ENCODE measurements at regions not wholly inside any gene's neighbourhood (a gene's known extent, or its start where the extent isn't known, plus 50 kb on each side); places are given as distances from the start of the nearest gene placed in this dataset.

DNA sequence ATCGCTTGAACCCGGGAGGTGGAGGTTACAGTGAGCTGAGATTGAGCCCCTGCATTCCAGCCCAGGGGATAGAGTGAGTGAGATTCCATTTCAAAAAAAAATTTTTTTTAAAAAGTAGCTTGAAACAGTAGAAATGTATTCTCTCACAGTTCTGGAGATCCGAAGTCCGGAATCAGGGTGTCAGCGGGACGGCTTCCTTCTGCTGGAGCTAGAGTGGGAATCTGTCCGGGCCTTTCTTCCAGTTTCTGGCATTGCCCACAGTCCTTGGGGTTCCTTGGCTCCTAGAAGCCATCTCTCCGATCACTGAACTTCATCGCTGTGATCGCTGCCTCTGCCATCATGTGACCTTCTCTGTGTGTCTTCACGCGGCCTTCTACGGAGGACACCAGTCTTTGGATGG, 181.2 kb upstream of the CIBAR2 start:
- no peak for DNase-seq (ENCODE audit: low spot score)

- no peak for DNase-seq (ENCODE audit: low spot score)
Measured at GRCh38 chr16:85293904-85294642, 181.8 kb upstream of the CIBAR2 start.

DNA sequence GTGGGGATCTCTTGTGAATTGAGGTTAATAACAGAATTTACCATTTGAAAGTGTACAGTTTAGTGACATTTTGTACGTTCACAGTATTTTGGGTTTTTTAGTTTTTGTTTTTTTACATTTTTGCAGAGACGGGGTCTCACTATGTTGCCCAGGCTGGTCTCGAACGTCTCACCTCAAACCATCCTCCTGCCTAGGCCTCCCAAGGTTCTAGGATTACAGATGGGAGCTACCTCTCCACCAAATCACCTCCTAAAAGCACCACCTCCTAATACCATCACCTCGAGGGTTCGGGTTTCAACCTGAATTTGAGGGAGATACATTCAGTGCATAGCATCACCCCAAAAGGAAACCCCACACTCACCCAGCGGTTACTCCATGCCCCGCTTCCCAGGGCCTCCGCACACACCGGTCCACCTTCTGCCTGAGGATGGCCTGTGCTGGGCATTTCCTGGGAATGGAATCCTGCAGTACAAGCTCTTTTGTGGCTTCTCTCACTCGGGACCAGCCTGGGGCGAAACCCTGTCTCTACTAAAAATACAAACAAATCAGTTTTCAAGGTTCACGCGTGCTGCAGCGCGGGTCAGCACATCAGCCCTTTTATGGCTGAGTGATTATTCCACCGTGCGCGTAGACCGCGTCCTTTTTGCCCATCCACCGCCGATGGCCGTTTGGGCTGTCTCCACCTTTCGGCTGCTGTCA, 182.7 kb upstream of the CIBAR2 start:
- no peak for DNase-seq (ENCODE audit: low spot score)

DNA sequence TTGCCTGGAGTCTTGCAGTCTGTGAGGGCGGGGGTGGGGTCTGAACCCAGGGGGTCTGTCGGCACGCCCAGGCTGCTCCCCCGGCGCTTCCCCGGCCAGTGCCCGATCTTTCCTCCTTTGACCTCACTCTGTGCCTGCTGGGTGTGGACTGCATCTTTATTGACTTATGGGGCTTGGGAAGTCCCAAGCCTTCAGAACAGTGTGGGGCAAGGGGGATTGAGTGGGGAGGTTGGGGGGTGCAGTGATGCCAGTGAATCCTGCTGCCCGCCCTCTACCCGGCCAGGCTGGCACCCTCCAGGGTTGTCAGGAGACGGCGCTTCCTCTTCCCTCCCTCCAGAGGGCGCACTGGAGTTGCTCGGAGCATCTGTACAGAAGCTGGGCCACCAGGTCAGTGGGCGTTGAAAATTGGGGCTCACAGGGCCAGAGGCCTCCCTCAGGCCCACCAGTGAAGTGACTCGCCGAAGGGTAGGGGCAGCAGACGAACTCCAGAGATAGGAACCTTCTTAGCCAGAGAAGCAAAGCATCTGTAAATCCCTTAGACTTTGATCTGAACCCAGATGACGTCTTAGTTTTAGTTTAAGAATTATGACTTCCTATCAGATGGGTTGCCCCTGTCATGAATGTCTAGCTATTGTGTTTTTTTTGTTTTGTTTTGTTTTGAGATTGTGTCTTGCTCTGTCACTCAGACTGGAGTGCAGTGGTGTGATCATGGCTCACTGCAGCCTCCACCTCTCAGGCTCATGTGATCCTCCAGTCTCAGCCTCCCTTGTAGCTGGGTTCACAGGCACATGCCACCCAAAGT, 184.8 kb upstream of the CIBAR2 start:
- DNase-seq (ENCODE audit: low spot score) = peak; percentile 76

DNA sequence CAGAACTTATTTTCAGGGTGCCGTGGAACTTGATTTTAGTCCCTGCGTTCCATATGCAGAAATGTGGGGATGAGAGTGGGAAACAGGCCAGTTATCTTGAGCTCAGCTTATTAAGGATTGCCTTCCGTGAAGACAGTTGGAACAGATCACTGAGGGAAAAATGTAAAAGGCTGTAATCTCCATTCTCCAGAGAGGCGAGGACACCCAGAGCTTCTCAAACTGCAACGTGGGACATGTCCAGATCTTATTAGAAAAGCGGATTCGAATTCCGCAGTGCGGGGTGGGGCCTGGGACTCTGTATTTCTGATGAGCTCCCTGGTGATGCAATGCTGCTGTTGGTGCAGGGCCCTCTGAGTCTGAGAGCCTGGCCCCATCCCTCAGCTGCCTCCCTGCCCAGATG, 185.6 kb upstream of the CIBAR2 start:
- no peak for DNase-seq (ENCODE audit: low spot score)

GRCh38 chr16:85300406-85300968, 188.2 kb upstream of the CIBAR2 start:
- no peak for DNase-seq (ENCODE audit: low spot score)

DNA sequence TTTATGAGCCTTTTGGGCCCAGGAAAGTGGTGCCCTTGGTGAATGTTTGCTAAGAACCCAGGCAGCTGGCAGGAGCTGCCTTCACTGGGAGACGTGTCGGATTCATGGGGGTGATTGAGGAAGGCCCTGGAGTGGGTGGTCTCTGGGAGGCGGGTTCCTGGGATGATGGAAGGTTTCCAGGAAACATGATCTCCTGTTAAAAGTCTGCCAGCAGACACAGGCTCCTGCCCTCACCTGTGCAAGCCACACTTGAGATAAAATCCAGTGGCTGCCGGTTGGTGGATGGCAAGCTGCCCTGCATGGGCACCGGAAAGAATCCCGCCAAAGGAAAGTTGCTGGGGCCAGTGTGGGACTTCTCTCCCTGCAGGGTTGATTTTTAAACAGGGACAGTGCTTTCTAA, 189.0 kb upstream of the CIBAR2 start:
- no peak for DNase-seq (ENCODE audit: low spot score)

- DNase-seq (ENCODE audit: low spot score) = peak; percentile 35
Measured at GRCh38 chr16:85302018-85302847, 190.0 kb upstream of the CIBAR2 start.

GRCh38 chr16:85302848-85303353, 190.6 kb upstream of the CIBAR2 start:
- no peak for DNase-seq (ENCODE audit: low spot score)

- DNase-seq (ENCODE audit: low spot score) = no peak
Measured at GRCh38 chr16:85303354-85303883, 191.1 kb upstream of the CIBAR2 start.

DNA sequence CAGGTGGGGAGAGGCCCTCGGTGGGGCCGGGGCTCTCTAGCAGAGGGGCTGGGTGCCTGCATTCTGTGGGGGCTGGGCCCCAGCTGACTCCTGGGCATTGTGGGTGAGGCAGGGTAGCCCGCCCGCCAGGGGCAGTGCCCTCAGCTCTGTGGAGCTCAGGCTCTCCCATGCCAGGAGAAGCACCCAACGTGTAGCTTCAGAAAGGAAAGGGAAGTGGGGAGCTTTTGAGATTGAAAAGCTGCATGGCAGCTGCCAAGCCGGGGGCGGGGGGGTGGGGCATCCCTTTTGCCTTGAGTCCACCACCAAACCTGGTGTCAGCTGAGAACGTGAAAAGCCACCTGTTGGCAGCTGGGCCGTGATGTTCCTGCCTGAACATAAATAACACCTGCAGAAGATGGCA, 192.1 kb upstream of the CIBAR2 start:
- DNase-seq (ENCODE audit: low spot score) = no peak

GRCh38 chr16:85306071-85306792, 194.0 kb upstream of the CIBAR2 start:
- DNase-seq (ENCODE audit: low spot score) = peak; percentile 90

- DNase-seq (ENCODE audit: low spot score) = no peak
Measured at GRCh38 chr16:85306793-85307551, 194.7 kb upstream of the CIBAR2 start.

DNA sequence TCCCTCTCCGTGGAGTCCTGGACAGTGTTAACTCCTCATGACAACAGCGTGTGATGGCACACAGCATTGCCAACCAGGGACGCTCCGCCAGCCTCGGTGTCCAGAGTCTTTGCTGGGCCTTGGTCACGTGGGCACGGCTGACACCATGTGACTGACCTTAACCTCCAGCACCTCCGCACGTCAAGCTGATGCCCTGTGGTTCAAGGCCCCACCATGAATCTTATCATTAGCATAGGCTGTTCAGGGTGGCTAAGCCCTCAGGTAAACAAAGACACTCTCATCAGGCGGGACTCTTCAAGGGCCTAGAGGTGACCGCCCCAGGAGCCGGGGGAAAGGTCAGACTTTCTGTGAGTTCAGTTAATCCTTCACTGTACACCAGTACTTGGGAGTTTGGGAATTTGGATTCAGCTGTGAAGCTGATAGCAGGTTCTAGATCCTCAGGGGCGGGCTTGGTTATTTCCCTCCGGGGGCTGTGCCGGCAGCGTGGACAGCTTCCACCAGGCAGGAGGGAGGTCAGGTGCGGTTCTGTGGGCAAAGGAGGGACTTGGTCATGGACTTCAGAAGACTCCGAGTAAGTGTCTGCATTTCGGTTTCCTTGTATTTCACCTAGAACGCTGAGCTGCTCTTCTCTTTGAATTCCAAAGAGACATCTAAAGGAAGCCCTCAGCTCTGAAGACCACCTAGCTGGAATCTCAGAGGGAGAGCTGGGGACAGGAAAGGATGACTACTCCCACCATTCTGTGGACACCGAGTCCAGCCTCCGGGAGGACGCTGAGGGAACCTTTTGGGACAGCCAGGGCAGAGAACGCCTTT, 195.5 kb upstream of the CIBAR2 start:
- no peak for DNase-seq (ENCODE audit: low spot score)

DNA sequence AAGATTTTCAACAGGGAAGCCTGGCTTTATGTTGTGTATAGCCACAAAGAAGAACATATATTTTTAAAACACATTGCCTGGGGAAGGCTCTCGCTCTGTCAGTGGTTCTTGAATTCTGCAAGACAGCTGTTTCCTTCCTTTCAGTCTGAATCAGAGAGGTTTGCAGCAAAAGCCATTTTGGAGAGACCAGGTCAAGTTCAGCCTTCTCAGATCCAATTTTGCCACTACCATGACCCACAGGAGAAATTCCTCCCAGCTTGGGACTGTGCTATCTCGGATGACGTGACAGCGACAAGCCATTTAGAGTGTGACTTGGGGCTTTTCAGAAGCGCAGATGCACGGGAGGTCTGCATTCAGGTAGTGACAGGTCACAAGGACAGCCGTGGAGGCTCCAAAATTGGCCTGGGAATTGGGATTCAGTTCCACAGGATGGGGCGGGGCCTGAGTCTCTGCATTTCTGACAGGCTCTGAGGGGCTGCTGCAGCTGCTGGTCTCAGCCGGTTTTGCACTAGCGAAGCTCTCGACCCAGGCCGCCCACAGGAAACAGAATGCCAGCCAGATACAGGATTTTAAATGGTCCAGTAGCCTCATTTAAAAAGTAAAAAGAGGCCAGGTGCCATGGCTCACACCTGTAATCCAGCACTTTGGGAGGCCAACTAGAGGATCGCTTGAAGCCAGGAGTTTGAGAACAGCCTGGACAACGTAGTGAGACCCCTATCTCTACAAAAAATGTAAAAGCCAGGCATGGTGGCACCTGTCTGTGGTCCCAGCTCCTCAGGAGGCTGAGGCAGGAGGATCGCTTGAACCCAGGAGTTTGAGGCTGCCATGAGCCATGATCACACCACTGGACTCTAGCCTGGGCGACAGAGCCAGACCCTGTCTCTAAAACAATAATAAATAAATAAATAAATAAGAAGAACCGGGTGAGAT, 196.6 kb upstream of the CIBAR2 start:
- no peak for DNase-seq (ENCODE audit: low spot score)

DNA sequence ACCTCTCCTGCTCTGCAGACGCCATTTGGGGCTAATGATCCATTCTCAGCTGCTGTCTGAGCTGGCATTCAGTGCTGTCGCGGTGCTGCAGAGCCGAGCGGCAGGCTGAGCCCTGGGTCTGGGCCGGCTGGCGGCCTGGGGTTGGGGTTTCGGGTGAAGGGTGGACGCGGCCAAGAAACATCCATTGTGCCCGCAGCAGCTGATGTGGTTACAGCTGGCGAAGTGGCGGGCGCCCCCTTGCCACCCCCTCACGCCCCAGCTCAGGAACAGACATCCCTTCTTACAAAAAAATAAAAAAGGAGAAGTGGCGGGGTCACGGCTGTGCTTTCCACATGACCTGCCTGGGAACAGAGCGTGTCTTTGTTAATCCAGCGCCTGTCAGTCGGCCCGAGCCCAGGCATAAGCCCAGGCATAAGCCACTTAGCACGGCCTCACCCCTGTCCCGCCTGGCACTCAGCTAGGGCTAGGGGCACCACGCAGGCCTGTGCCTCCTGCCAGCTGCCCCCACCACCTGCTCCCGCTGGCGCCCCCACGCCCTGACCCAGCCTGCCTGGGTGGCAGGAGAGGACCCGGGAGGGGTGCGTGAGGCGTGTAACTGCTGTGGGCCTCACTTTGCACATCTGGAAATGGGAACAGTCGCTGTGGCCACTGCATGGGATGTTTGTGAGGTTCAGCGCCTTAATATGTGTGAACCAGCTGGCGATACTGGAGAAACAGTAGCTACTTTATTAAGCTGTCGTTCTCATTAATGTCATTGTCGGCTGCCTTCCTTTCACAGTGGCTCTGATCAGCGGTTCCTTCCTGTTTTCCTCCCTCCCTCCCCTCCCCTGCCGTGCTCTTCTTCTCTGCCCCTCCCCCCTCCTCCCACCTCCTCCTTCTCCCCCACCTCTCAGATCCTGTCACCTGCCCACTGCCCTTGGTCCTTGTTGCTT, 197.7 kb upstream of the CIBAR2 start:
- no peak for DNase-seq (ENCODE audit: low spot score)

Measured in GM03348 (cell line).